Endodermal cell (in vitro differentiated cells): ENCODE measurements at regions not wholly inside any gene's neighbourhood (a gene's known extent, or its start where the extent isn't known, plus 50 kb on each side); places are given as distances from the start of the nearest gene placed in this dataset.

Source experiments
- DNase-seq: peaks from one replicate; pipeline ENCODE4 v3.0.0-alpha.2; 2017
- H3K27ac ChIP-seq: 2 replicates; pipeline ENCODE4 v1.5.1; 2013; ENCODE audit warnings: mild to moderate bottlenecking, low read depth, low read length, moderate library complexity
- H3K27me3 ChIP-seq: 2 replicates; pipeline ENCODE4 v1.6.1; 2013; ENCODE audit warnings: mild to moderate bottlenecking, low read length, moderate library complexity; ENCODE audit not compliant: insufficient read depth, control insufficient read depth, poor library complexity, severe bottlenecking
- H3K36me3 ChIP-seq: 2 replicates; pipeline ENCODE4 v1.7.0; 2013; ENCODE audit warnings: mild to moderate bottlenecking, low read length, moderate library complexity; ENCODE audit not compliant: control insufficient read depth, insufficient read depth
- H3K4me1 ChIP-seq: one replicate; pipeline ENCODE4 v1.7.0; 2013; ENCODE audit warnings: low read length; ENCODE audit not compliant: control insufficient read depth, insufficient read depth
- H3K4me3 ChIP-seq: 2 replicates; pipeline ENCODE4 v1.5.1; 2013; ENCODE audit warnings: mild to moderate bottlenecking, low read length, moderate library complexity
- H3K9ac ChIP-seq: 2 replicates; pipeline ENCODE4 v1.6.1; 2013; ENCODE audit warnings: mild to moderate bottlenecking, low read length, moderate library complexity; ENCODE audit not compliant: poor library complexity, severe bottlenecking; ENCODE audit errors: extremely low read depth
- H3K9me3 ChIP-seq: 2 replicates; pipeline ENCODE4 v1.6.1; 2013; ENCODE audit warnings: mild to moderate bottlenecking, low read length, moderate library complexity; ENCODE audit not compliant: control insufficient read depth
- H3K27ac Mint-ChIP-seq: 2 replicates; pipeline ENCODE4 v1.8.0; 2020; ENCODE audit warnings: mixed read lengths
- H3K27me3 Mint-ChIP-seq: 2 replicates; pipeline ENCODE4 v1.8.0; 2021; ENCODE audit warnings: mild to moderate bottlenecking, mixed read lengths; ENCODE audit not compliant: insufficient read depth
- H3K36me3 Mint-ChIP-seq: 2 replicates; pipeline ENCODE4 v1.8.0; 2020; ENCODE audit warnings: low read depth, mixed read lengths
- H3K4me1 Mint-ChIP-seq: 2 replicates; pipeline ENCODE4 v1.8.0; 2020; ENCODE audit warnings: mixed read lengths
- H3K4me3 Mint-ChIP-seq: 2 replicates; pipeline ENCODE4 v1.8.0; 2020; ENCODE audit warnings: mild to moderate bottlenecking, moderate library complexity, mixed read lengths
- H3K9me3 Mint-ChIP-seq: 2 replicates; pipeline ENCODE4 v1.8.0; 2020; ENCODE audit warnings: mild to moderate bottlenecking, mixed read lengths
- CTCF ChIP-seq: fragments of 200-600 bp; sonication (generic); conservative IDR thresholded peaks from 2 replicates; pipeline ENCODE4 v1.5.0; 2021; ENCODE audit warnings: antibody characterized with exemption, mild to moderate bottlenecking
- WGBS, 2 experiments: methylation state at CpG; one replicate each; pipeline versions ENCODE4 v1.1.5 to v1.1.7; 2013; ENCODE audit warnings: missing lambda C conversion rate in 2 of 2, mixed read lengths in 1 of 2; ENCODE audit not compliant: insufficient coverage in 1 of 2, insufficient read length in 1 of 2; 5-methylcytosine and 5-hydroxymethylcytosine counted together

GRCh38 chr15:98266295-98266694 lies 305.8 kb downstream of the ARRDC4 start:
- no peak overlapping the region for H3K9ac ChIP-seq
- no peaks in the 10 kb centered on the region for H3K36me3 ChIP-seq
- no peaks in the 10 kb centered on the region for H3K27me3 ChIP-seq
- no peak overlapping the region for H3K27ac ChIP-seq
- no peak overlapping the region for H3K27ac Mint-ChIP-seq
- H3K36me3 Mint-ChIP-seq: no peaks in the 10 kb centered on the region
- no peaks in the 10 kb centered on the region for H3K27me3 Mint-ChIP-seq
- WGBS, 2 experiments: 90 to 98% methylated on average over 7 to 9 of the region's 9 CpGs
- no peaks in the 10 kb centered on the region for H3K4me1 Mint-ChIP-seq
- no peak for TF ChIP-seq CTCF
- DNase-seq: no peak
- no peaks in the 10 kb centered on the region for H3K9me3 ChIP-seq
- no peak overlapping the region for H3K4me3 ChIP-seq
- no peak overlapping the region for H3K4me3 Mint-ChIP-seq
- H3K9me3 Mint-ChIP-seq: peaks cover 3% of the 10 kb centered on the region
- no peaks in the 10 kb centered on the region for H3K4me1 ChIP-seq

DNA sequence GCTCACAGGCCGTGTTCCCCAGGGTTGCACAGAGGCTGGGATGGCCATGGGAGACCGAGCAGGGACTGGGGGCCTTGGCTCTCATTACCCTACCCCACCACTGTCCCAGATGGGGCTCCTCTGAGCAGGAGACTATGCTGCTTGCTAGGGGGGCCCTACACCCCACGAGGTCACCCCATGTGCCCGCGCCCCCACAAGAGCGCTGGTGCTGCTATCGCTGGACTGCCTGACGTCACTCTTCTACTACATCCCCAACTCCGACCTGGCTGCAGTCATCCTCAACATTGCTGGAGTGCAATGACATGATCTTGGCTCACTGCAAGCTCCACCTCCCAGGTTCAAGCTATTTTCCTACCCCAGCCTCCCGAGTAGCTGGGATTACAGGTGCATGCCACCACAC lies 307.7 kb downstream of the ARRDC4 start:
- Mint-ChIP-seq H3K27me3 (no peaks in the 10 kb centered on the region), H3K4me3 (no peak overlapping the region), H3K36me3 (no peaks in the 10 kb centered on the region), H3K27ac (no peak overlapping the region), H3K4me1 (no peaks in the 10 kb centered on the region), H3K9me3 (peaks cover 7% of the 10 kb centered on the region)
- no peaks in the 10 kb centered on the region for H3K9me3 ChIP-seq
- no peak for TF ChIP-seq CTCF
- H3K9ac ChIP-seq: no peak overlapping the region
- no peaks in the 10 kb centered on the region for H3K36me3 ChIP-seq
- WGBS, 2 experiments: 90 to 93% methylated on average over 6 to 10 of the region's 10 CpGs
- no peak overlapping the region for H3K27ac ChIP-seq
- no peaks in the 10 kb centered on the region for H3K27me3 ChIP-seq
- H3K4me3 ChIP-seq: no peak overlapping the region
- no peaks in the 10 kb centered on the region for H3K4me1 ChIP-seq
- DNase-seq: no peak

DNA sequence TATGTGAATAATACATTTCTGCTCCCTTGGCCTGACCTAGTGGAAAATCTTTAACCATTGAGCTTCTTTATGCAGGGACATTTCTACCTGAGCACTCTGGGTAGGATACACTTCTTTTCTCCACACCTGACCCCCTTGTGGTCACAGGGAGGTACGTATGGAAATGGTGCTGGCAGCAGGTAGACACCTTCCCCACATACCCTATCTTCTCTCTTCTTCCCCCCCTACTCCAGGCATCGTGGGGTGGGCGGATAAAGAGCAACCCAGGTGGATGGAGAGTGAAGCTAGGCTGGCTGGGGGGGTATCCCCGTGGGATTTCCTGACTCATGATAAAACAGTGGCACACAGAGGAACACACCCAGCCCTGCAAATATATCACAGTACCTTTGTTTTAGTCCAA lies 312.1 kb downstream of the ARRDC4 start:
- H3K4me1 Mint-ChIP-seq: peaks cover 2% of the 10 kb centered on the region
- Histone ChIP-seq H3K9me3 (no peaks in the 10 kb centered on the region), H3K27ac (no peak overlapping the region), H3K27me3 (no peaks in the 10 kb centered on the region), H3K4me1 (no peaks in the 10 kb centered on the region), H3K4me3 (no peak overlapping the region), H3K36me3 (no peaks in the 10 kb centered on the region), H3K9ac (no peak overlapping the region)
- H3K27ac Mint-ChIP-seq: no peak overlapping the region
- H3K4me3 Mint-ChIP-seq: no peak overlapping the region
- no peak for DNase-seq
- no peaks in the 10 kb centered on the region for H3K36me3 Mint-ChIP-seq
- 90% methylated on average over 4 of the region's 4 CpGs; no CpG with 5 or more reads in 1 of the 2 experiments for WGBS, 2 experiments
- no peaks in the 10 kb centered on the region for H3K27me3 Mint-ChIP-seq
- TF ChIP-seq CTCF: peak; percentile 74
- H3K9me3 Mint-ChIP-seq: peaks cover 7% of the 10 kb centered on the region
